Panc1 (cell line): ENCODE measurements at regions not wholly inside any gene's neighbourhood (a gene's known extent, or its start where the extent isn't known, plus 50 kb on each side); places are given as distances from the start of the nearest gene placed in this dataset.
"Not testable (repeated sequence)": the region's sequence is repeated elsewhere in the genome, so short reads cannot be mapped to it uniquely, and the experiment has no call there.

ENCODE experiments used
- ATAC-seq: fragments of 200-7000 bp; cut with Tn5 transposase; 2 replicates; pipeline ENCODE4 v1.9.1; 2020; ENCODE audit warnings: mild to moderate bottlenecking, moderate library complexity
- BruUV-seq: library from RNA; stranded (reverse); fragments of 400-500 nt; replicated peaks from 2 replicates; lab custom pipeline; 2021; lab: Mats Ljungman, UMichigan
- CTCF ChIA-PET: fragments of 300-600 bp; sonication (Branson Sonifier 250); formaldehyde crosslinking; loops from one replicate; lab custom pipeline; 2022; ENCODE audit warnings: antibody characterized with exemption; lab: Charles Lee
- POLR2A ChIA-PET: fragments of 300-600 bp; sonication (Branson Sonifier 250); formaldehyde crosslinking; loops from one replicate; lab custom pipeline; 2022; ENCODE audit warnings: antibody characterized with exemption; lab: Charles Lee
- DNase-seq: peaks from one replicate; pipeline ENCODE4 v3.0.0-alpha.2; 2010; ENCODE audit warnings: low read depth, low spot score
- H3K27ac ChIP-seq: 2 replicates; pipeline ENCODE4 v1.5.1; 2011; ENCODE audit warnings: mild to moderate bottlenecking, low read length, inconsistent platforms
- H3K27me3 ChIP-seq: fragments of 200-500 bp; sonication (Bioruptor generic); 2 replicates; pipeline ENCODE4 v1.6.0; 2014; ENCODE audit warnings: low read length, inconsistent platforms; ENCODE audit not compliant: control insufficient read depth, insufficient read depth
- H3K36me3 ChIP-seq: fragments of 200-500 bp; sonication (Bioruptor generic); 2 replicates; pipeline ENCODE4 v1.5.1; 2014; ENCODE audit warnings: inconsistent platforms, mild to moderate bottlenecking, low read length, moderate library complexity; ENCODE audit not compliant: control insufficient read depth, insufficient read depth
- H3K4me1 ChIP-seq: 2 replicates; pipeline ENCODE4 v1.5.1; 2011; ENCODE audit warnings: inconsistent platforms, mild to moderate bottlenecking, low read length, moderate library complexity; ENCODE audit not compliant: control insufficient read depth, insufficient read depth
- H3K4me3 ChIP-seq, 2 experiments: 2 replicates each; pipeline ENCODE4 v1.5.1; 2011 to 2012; ENCODE audit warnings: low read depth in 2 of 2, low read length in 2 of 2, mild to moderate bottlenecking in 2 of 2, inconsistent platforms in 1 of 2, moderate library complexity in 1 of 2
- H3K9me3 ChIP-seq: fragments of 200-500 bp; sonication (Bioruptor generic); 2 replicates; pipeline ENCODE4 v1.5.1; 2014; ENCODE audit warnings: low read depth, mild to moderate bottlenecking, inconsistent platforms, low read length, moderate library complexity; ENCODE audit not compliant: control insufficient read depth, insufficient read depth
- POLR2AphosphoS5 ChIP-seq: IDR thresholded peaks from 2 replicates; pipeline ENCODE4 v1.6.1; 2012; ENCODE audit warnings: mild to moderate bottlenecking, low read depth, low read length, moderate library complexity
- SIN3A ChIP-seq: IDR thresholded peaks from 2 replicates; pipeline ENCODE4 v1.6.1; 2012; ENCODE audit warnings: low read depth, mild to moderate bottlenecking, low read length, moderate library complexity, borderline replicate concordance; ENCODE audit not compliant: insufficient read depth
- TCF7L2 ChIP-seq: IDR thresholded peaks from 2 replicates; pipeline ENCODE4 v1.6.1; 2011; ENCODE audit warnings: mild to moderate bottlenecking, low read depth, low read length, inconsistent platforms
- in situ Hi-C: cut with HindIII; loops from 2 replicates; pipeline ENCODE4 v1.10.0; 2016; ENCODE audit warnings: low sequenced_read_pairs, low pct_unique_long_range_greater_than_20kb
- intact Hi-C: fragments of 100-400 bp; cut with micrococcal nuclease; formaldehyde crosslinking; loops from one replicate; pipeline ENCODE4 v1.10.0; 2022; ENCODE audit not compliant: unreplicated experiment
- TF ChIP-seq, protein P1 (sequence below), 2 experiments: IDR thresholded peaks; 2 replicates each; pipeline ENCODE4 v1.6.1; 2011 to 2012; ENCODE audit warnings: low read depth in 2 of 2, control low read depth in 1 of 2, low read length in 1 of 2, mild to moderate bottlenecking in 1 of 2, moderate library complexity in 1 of 2; ENCODE audit not compliant: insufficient read depth in 1 of 2
- TF ChIP-seq, protein P2 (sequence below): fragments of 450-650 bp; IDR thresholded peaks from 2 replicates; pipeline ENCODE4 v1.5.1; 2017; ENCODE audit warnings: mild to moderate bottlenecking

DNA sequence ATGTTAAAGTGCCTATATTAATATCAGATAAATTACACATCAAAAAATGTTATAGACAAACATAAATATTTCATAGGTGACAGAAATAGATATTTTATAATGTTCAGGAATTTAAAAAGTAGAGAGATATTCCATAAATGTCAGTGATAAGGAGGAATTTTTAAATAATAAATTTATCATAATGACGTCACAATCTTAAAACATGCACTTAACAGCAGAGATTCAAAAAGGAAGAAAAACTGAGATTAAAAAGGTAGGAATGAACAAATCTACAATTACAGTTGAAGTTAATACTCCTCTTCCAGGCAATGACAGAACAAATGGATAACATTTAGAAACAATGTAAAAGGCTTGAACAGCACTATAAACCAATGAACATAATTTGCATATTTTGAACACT, 345.4 kb upstream of the NOX3 start:
- in situ Hi-C loops = no loop called here
- no TSS peak for BruUV-seq

DNA sequence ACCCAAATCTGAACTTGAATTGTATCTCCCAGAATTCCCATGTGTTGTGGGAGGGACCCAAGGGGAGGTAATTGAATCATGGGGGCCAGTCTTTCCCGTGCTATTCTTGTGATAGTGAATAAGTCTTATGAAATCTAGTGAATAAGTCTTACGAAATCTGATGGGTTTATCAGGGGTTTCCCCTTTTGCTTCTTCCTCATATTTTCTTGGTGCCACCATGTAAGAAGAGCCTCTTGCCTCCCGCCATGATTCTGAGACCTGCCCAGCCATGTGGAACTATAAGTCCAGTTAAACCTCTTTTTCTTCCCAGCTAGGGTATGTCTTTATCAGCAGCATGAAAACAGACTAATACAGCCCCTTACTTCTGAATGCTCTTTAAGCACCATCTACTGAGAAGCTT, 343.2 kb upstream of the NOX3 start:
- in situ Hi-C loops, ATAC-seq, H3K4me3 ChIP-seq, intact Hi-C loops, CTCF ChIA-PET, H3K4me1 ChIP-seq, DNase-seq, H3K27ac ChIP-seq, H3K9me3 ChIP-seq, H3K36me3 ChIP-seq, BruUV-seq, POLR2A ChIA-PET, H3K27me3 ChIP-seq: not testable (repeated sequence)

More for the DNA sequence above, 345.4 kb upstream of the NOX3 start:
- Histone ChIP-seq H3K27me3 (no peaks in the 10 kb centered on the region), H3K27ac (no peak overlapping the region), H3K4me3 (no peak overlapping the region), H3K9me3 (no peaks in the 10 kb centered on the region), H3K4me1 (no peaks in the 10 kb centered on the region), H3K36me3 (no peaks in the 10 kb centered on the region)
- ATAC-seq = no peak
- DNase-seq = no peak
- ChIA-PET POLR2A (no interaction called here), CTCF (no interaction called here)
- TF ChIP-seq, protein P1, sequence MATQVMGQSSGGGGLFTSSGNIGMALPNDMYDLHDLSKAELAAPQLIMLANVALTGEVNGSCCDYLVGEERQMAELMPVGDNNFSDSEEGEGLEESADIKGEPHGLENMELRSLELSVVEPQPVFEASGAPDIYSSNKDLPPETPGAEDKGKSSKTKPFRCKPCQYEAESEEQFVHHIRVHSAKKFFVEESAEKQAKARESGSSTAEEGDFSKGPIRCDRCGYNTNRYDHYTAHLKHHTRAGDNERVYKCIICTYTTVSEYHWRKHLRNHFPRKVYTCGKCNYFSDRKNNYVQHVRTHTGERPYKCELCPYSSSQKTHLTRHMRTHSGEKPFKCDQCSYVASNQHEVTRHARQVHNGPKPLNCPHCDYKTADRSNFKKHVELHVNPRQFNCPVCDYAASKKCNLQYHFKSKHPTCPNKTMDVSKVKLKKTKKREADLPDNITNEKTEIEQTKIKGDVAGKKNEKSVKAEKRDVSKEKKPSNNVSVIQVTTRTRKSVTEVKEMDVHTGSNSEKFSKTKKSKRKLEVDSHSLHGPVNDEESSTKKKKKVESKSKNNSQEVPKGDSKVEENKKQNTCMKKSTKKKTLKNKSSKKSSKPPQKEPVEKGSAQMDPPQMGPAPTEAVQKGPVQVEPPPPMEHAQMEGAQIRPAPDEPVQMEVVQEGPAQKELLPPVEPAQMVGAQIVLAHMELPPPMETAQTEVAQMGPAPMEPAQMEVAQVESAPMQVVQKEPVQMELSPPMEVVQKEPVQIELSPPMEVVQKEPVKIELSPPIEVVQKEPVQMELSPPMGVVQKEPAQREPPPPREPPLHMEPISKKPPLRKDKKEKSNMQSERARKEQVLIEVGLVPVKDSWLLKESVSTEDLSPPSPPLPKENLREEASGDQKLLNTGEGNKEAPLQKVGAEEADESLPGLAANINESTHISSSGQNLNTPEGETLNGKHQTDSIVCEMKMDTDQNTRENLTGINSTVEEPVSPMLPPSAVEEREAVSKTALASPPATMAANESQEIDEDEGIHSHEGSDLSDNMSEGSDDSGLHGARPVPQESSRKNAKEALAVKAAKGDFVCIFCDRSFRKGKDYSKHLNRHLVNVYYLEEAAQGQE (IDR thresholded peaks at IDR 0.05; ENCODE audit: insufficient read depth in 1 of 2, low read depth in 2 of 2, low read length in 1 of 2) = no peak
- no peak for TF ChIP-seq TCF7L2
- TF ChIP-seq POLR2AphosphoS5 = no peak
- TF ChIP-seq, protein P2, sequence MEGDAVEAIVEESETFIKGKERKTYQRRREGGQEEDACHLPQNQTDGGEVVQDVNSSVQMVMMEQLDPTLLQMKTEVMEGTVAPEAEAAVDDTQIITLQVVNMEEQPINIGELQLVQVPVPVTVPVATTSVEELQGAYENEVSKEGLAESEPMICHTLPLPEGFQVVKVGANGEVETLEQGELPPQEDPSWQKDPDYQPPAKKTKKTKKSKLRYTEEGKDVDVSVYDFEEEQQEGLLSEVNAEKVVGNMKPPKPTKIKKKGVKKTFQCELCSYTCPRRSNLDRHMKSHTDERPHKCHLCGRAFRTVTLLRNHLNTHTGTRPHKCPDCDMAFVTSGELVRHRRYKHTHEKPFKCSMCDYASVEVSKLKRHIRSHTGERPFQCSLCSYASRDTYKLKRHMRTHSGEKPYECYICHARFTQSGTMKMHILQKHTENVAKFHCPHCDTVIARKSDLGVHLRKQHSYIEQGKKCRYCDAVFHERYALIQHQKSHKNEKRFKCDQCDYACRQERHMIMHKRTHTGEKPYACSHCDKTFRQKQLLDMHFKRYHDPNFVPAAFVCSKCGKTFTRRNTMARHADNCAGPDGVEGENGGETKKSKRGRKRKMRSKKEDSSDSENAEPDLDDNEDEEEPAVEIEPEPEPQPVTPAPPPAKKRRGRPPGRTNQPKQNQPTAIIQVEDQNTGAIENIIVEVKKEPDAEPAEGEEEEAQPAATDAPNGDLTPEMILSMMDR = no peak
- TF ChIP-seq SIN3A = no peak
- intact Hi-C loops = no loop called here

DNA sequence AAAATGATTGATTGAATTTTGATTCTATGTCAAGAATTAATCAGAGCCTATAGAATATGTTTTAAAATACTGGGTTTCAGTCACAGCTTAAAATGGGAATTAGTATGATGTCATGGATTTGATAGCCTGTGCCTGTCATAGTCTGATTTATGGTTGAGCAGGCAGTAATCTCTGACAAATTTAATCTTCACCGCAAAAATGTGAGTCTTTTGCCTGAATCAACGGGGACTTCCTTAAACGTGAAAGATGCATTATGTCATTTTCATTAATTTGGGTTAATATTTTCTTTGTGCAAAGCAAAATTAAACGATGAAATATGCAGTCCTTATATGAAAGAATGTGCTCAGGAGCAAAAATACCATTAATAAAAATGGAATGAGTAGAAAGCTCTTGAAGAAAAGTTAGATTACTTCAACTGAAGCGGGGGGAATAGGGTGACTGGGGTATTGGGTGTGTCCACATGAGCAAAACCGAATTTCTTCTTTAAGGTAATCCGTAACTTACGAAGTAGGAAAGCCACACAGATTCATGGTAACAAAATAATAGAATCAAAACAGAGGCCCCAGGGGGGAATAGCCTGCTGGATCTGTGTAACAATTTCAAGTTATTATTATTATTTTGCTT, 339.6 kb upstream of the NOX3 start:
- TF ChIP-seq TCF7L2 (no peak), SIN3A (no peak), POLR2AphosphoS5 (no peak)
- no peak for ATAC-seq
- Histone ChIP-seq H3K27ac (no peak overlapping the region), H3K27me3 (no peaks in the 10 kb centered on the region), H3K4me1 (no peaks in the 10 kb centered on the region), H3K4me3 (no peak overlapping the region), H3K9me3 (no peaks in the 10 kb centered on the region), H3K36me3 (no peaks in the 10 kb centered on the region)
- ChIA-PET CTCF (no interaction called here), POLR2A (no interaction called here)
- DNase-seq = no peak
- in situ Hi-C loops (no loop called here), intact Hi-C loops (no loop called here)
- no TSS peak for BruUV-seq
